NT2/D1 (cell line): ENCODE measurements at regions not wholly inside any gene's neighbourhood (a gene's known extent, or its start where the extent isn't known, plus 50 kb on each side); places are given as distances from the start of the nearest gene placed in this dataset.

ENCODE experiments used
- DNase-seq: peaks from one replicate; pipeline ENCODE4 v3.0.0-alpha.2; 2011; ENCODE audit warnings: low read depth, low spot score
- H3K27me3 ChIP-seq: 2 replicates; pipeline ENCODE4 v1.6.0; 2011; ENCODE audit warnings: mild to moderate bottlenecking; ENCODE audit not compliant: insufficient read length, insufficient read depth
- H3K36me3 ChIP-seq: 2 replicates; pipeline ENCODE4 v1.6.1; 2011; ENCODE audit warnings: mild to moderate bottlenecking, low read length, mixed read lengths; ENCODE audit not compliant: insufficient read depth, insufficient read length
- H3K4me1 ChIP-seq: 2 replicates; pipeline ENCODE4 v1.5.1; 2011; ENCODE audit not compliant: insufficient read depth, insufficient read length
- H3K4me3 ChIP-seq: 2 replicates; pipeline ENCODE4 v1.5.1; 2011; ENCODE audit warnings: low read depth; ENCODE audit not compliant: insufficient read length
- H3K9ac ChIP-seq: 2 replicates; pipeline ENCODE4 v1.6.0; 2011; ENCODE audit warnings: low read depth; ENCODE audit not compliant: insufficient read length
- H3K9me3 ChIP-seq: 2 replicates; pipeline ENCODE4 v1.5.1; 2011; ENCODE audit warnings: mild to moderate bottlenecking, low read length; ENCODE audit not compliant: insufficient read depth
- SUZ12 ChIP-seq: IDR thresholded peaks from 2 replicates; pipeline ENCODE4 v1.6.1; 2011; ENCODE audit not compliant: insufficient read length, insufficient read depth; ENCODE audit errors: extremely low read depth
- YY1 ChIP-seq: IDR thresholded peaks from 2 replicates; pipeline ENCODE4 v1.6.1; 2011; ENCODE audit not compliant: insufficient read length, insufficient read depth
- ZNF274 ChIP-seq: IDR thresholded peaks from 2 replicates; pipeline ENCODE4 v1.6.1; 2011; ENCODE audit warnings: mild to moderate bottlenecking, low read depth, low read length

DNA sequence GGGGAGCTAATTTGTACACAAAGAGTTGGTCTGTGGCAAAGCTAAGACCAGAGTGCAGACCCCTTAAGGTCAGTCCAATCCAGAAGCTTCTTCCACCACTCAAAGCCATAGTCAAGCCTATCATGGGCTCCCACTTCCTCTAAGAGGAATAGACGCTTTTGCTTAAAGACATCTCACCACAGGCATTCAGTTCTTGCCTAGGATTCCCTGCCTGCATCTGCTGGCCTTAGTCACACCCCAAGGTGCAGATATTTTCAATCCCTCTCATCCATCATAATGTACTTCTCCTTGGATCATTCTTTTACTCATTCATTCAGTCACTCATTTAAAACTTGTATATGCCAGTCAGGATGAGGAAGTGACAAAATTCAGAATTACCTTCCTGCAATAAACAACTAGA is 179.6 kb upstream of the STT3B start:
- no peak overlapping the region for H3K4me3 ChIP-seq

GRCh38 chr3:31354373-31354772 is 178.4 kb upstream of the STT3B start:
- TF ChIP-seq SUZ12 = no peak
- Histone ChIP-seq H3K4me3 (no peak overlapping the region), H3K36me3 (no peaks in the 10 kb centered on the region), H3K27me3 (no peaks in the 10 kb centered on the region), H3K4me1 (no peaks in the 10 kb centered on the region), H3K9me3 (peaks cover 13% of the 10 kb centered on the region; the same call in 1 of the 2 replicates), H3K9ac (no peak overlapping the region)
- DNase-seq = no peak

More for the DNA sequence above, 179.6 kb upstream of the STT3B start:
- Histone ChIP-seq H3K27me3 (no peaks in the 10 kb centered on the region), H3K4me1 (no peaks in the 10 kb centered on the region), H3K9me3 (peaks cover 13% of the 10 kb centered on the region; the same call in 1 of the 2 replicates), H3K9ac (no peak overlapping the region), H3K36me3 (no peaks in the 10 kb centered on the region)
- no peak for DNase-seq
- TF ChIP-seq YY1 (no peak), SUZ12 (no peak), ZNF274 (no peak)

GRCh38 chr3:31355807-31356206 is 176.9 kb upstream of the STT3B start:
- DNase-seq = no peak

GRCh38 chr3:31356941-31357340 is 175.8 kb upstream of the STT3B start:
- Histone ChIP-seq H3K4me1 (no peaks in the 10 kb centered on the region), H3K9me3 (peaks cover 13% of the 10 kb centered on the region; the same call in 1 of the 2 replicates), H3K9ac (no peak overlapping the region), H3K36me3 (no peaks in the 10 kb centered on the region), H3K4me3 (no peak overlapping the region), H3K27me3 (no peaks in the 10 kb centered on the region)
- TF ChIP-seq ZNF274 (no peak), SUZ12 (no peak), YY1 (no peak)
- no peak for DNase-seq

More at GRCh38 chr3:31355807-31356206, 176.9 kb upstream of the STT3B start:
- TF ChIP-seq YY1 (no peak), SUZ12 (no peak), ZNF274 (no peak)
- H3K27me3 ChIP-seq = no peaks in the 10 kb centered on the region
- H3K9me3 ChIP-seq = peaks cover 13% of the 10 kb centered on the region; the same call in 1 of the 2 replicates
- no peak overlapping the region for H3K4me3 ChIP-seq
- no peaks in the 10 kb centered on the region for H3K4me1 ChIP-seq
- no peak overlapping the region for H3K9ac ChIP-seq
- no peaks in the 10 kb centered on the region for H3K36me3 ChIP-seq

- Histone ChIP-seq H3K4me3 (no peak overlapping the region), H3K36me3 (no peaks in the 10 kb centered on the region), H3K4me1 (no peaks in the 10 kb centered on the region), H3K9me3 (peaks cover 13% of the 10 kb centered on the region; the same call in 1 of the 2 replicates), H3K9ac (no peak overlapping the region), H3K27me3 (no peaks in the 10 kb centered on the region)
- TF ChIP-seq ZNF274 (no peak), YY1 (no peak)
- no peak for DNase-seq
Measured at GRCh38 chr3:31357451-31357850, 175.3 kb upstream of the STT3B start.

DNA sequence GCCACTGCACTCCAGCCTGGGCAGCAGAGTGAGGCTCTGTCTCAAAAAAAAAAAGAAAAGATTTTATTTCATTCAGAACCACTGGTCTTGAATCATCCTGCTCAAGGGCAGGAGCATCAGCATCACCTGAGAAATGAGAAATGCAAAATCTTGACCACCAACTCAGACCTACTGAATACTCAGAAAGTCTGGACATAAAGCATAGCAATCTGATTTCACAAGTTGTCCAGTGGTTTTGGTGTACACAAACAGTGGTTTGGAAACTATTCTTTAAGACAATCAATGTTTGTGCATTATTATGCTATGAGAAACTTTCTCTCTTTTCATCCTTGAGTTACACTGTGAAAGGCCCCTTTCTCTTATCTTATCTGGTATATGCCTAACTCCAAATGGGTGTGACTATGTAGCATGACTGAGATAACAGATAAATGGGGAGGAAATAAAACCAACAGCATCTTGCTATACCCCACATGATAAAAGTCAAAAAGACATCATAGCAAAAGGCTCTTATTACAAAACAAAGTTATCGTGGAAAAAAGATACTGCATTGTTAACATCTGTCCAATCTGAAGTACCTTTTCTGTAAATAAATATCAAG is 174.2 kb upstream of the STT3B start:
- H3K9me3 ChIP-seq = peaks cover 13% of the 10 kb centered on the region; the same call in 1 of the 2 replicates
- DNase-seq = no peak
- H3K4me3 ChIP-seq = no peak overlapping the region
- no peak for TF ChIP-seq ZNF274
- TF ChIP-seq YY1 = no peak
- no peak overlapping the region for H3K9ac ChIP-seq
- no peaks in the 10 kb centered on the region for H3K36me3 ChIP-seq
- H3K27me3 ChIP-seq = no peaks in the 10 kb centered on the region
- no peaks in the 10 kb centered on the region for H3K4me1 ChIP-seq

DNA sequence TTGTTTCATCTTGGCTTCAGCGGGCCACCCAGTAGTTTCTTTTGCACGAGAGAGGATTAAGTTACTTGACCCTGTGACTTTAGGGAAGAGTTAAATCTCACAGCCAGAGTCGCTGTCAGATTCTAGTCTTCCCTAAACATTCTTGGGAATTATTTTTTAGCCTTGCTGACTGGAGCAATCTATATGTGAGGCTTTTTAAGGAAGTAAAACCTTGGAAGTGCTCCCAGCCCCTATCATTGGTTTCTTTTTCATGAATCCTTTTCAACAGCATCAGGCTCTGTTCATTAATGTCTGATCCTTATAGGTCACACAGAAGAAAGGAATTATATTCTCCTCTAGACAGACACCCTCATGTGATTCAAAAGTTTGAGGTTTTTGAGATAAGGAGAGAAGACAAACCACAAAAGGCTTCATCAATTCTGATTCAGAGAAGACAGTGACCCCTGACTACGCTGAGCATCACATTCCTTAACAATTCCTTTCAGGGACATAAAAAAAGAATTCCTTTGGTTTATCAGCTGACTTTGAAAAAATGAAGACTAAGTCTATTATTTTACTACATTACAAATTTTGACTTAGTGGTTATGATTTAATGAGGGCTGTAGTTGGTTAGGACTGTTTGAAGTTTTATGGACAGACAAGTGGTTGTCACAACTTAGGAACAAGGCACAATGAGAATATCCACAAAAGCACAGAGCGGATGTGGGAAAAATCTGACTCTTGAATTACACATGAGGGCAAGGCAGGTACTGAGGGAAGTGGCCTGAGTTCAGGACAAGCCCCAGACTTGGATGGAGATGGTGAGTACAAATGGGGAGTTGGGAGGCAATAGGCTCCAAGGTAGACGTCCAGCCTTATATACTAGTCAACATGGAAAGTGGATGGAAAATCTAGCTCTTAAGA is 171.1 kb upstream of the STT3B start:
- Histone ChIP-seq H3K27me3 (no peaks in the 10 kb centered on the region), H3K9me3 (peaks cover 4% of the 10 kb centered on the region; the same call in 1 of the 2 replicates), H3K9ac (no peak overlapping the region), H3K4me1 (no peaks in the 10 kb centered on the region), H3K36me3 (no peaks in the 10 kb centered on the region), H3K4me3 (no peak overlapping the region)
- DNase-seq = no peak
- TF ChIP-seq YY1 = no peak
- no peak for TF ChIP-seq SUZ12
- TF ChIP-seq ZNF274 = no peak
